ENCODE measurements at regions not wholly inside any gene's neighbourhood (a gene's known extent, or its start where the extent isn't known, plus 50 kb on each side); places are given as distances from the start of the nearest gene placed in this dataset.

DNA sequence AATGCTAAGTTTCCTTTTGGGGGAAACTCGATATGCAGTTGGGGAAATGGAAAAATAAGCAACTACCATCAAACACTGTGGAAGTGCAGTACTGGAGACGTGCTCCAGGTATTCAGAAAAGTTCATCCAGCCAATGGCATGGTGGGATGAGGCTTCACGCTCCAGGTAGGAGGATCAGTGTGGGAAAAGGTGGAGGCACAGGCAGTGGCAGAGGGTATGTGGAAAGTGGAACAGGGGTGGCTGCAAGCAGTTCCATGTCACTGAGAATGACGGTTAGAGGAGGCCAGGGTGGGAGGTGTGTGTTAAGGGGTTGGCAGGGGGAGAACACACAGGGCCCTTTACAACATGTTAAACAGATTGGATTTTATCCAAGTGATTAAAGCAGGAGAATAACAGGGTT is 105.1 kb upstream of the NCAM1 start:
- no peaks in the 10 kb centered on the region for H3K9me2 ChIP-seq (ENCODE audit: insufficient read depth)
- POLR2A ChIA-PET, result no interaction called here
- intact Hi-C loops (cut with micrococcal nuclease), result no loop called here
- H3K79me2 ChIP-seq (ENCODE audit: insufficient read depth, low read length), result no peaks in the 10 kb centered on the region
- DNase-seq (ENCODE audit: low read depth, low spot score) (no peak), ATAC-seq (no peak)
- H3K27me3 ChIP-seq (ENCODE audit: insufficient read depth, low read length), result peaks cover 18% of the 10 kb centered on the region; the same call in 1 of the 2 replicates
- no peak overlapping the region for H3K9ac ChIP-seq (ENCODE audit: low read length)
- RAD21 ChIA-PET (ENCODE audit: low non-redundant PET in 1 of 2, low total read pairs in 2 of 2, uncharacterized antibody in 2 of 2, unreplicated experiment in 2 of 2), result no interaction called here
- TF ChIP-seq FOSL1 (IDR thresholded peaks at IDR 0.05; ENCODE audit: low read depth) (no peak), SIN3A (IDR thresholded peaks at IDR 0.05; ENCODE audit: low read depth) (no peak), EZH2 (IDR thresholded peaks at IDR 0.05) (no peak), ZNF274 (IDR thresholded peaks at IDR 0.05; ENCODE audit: low read depth, low read length) (no peak), CBX3 (IDR thresholded peaks at IDR 0.05; ENCODE audit: low read depth) (no peak)
- TF ChIP-seq, protein P1, sequence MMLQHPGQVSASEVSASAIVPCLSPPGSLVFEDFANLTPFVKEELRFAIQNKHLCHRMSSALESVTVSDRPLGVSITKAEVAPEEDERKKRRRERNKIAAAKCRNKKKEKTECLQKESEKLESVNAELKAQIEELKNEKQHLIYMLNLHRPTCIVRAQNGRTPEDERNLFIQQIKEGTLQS (IDR thresholded peaks at IDR 0.05), result no peak
- TF ChIP-seq, protein P2, sequence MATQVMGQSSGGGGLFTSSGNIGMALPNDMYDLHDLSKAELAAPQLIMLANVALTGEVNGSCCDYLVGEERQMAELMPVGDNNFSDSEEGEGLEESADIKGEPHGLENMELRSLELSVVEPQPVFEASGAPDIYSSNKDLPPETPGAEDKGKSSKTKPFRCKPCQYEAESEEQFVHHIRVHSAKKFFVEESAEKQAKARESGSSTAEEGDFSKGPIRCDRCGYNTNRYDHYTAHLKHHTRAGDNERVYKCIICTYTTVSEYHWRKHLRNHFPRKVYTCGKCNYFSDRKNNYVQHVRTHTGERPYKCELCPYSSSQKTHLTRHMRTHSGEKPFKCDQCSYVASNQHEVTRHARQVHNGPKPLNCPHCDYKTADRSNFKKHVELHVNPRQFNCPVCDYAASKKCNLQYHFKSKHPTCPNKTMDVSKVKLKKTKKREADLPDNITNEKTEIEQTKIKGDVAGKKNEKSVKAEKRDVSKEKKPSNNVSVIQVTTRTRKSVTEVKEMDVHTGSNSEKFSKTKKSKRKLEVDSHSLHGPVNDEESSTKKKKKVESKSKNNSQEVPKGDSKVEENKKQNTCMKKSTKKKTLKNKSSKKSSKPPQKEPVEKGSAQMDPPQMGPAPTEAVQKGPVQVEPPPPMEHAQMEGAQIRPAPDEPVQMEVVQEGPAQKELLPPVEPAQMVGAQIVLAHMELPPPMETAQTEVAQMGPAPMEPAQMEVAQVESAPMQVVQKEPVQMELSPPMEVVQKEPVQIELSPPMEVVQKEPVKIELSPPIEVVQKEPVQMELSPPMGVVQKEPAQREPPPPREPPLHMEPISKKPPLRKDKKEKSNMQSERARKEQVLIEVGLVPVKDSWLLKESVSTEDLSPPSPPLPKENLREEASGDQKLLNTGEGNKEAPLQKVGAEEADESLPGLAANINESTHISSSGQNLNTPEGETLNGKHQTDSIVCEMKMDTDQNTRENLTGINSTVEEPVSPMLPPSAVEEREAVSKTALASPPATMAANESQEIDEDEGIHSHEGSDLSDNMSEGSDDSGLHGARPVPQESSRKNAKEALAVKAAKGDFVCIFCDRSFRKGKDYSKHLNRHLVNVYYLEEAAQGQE (IDR thresholded peaks at IDR 0.05; ENCODE audit: low read depth), result no peak
- no peak overlapping the region for H3K4me2 ChIP-seq (ENCODE audit: low read length)
- no peaks in the 10 kb centered on the region for H3K36me3 ChIP-seq (ENCODE audit: control insufficient read depth in 1 of 2, insufficient read depth in 2 of 2, low read length in 2 of 2)
- no peaks in the 10 kb centered on the region for H3K9me3 ChIP-seq (ENCODE audit: control insufficient read depth in 1 of 2, insufficient read depth in 1 of 2, low read depth in 1 of 2, low read length in 2 of 2)
- no peak overlapping the region for H3K27ac ChIP-seq (ENCODE audit: low read depth, low read length)
- no TSS peak for BruUV-seq (replicated peaks)
- CTCF ChIA-PET, result no interaction called here
- H4K20me1 ChIP-seq (ENCODE audit: insufficient read depth), result no peaks in the 10 kb centered on the region
- H3K4me1 ChIP-seq (ENCODE audit: control insufficient read depth in 1 of 2, insufficient read depth in 2 of 2, low read length in 2 of 2), result no peaks in the 10 kb centered on the region
- no peak overlapping the region for H2AFZ ChIP-seq (ENCODE audit: low read depth, low read length, poor library complexity, severe bottlenecking)
- no peak overlapping the region for H3K4me3 ChIP-seq (replicated peaks in 1 of 2; ENCODE audit: low read depth in 1 of 2, low read length in 2 of 2)

DNA sequence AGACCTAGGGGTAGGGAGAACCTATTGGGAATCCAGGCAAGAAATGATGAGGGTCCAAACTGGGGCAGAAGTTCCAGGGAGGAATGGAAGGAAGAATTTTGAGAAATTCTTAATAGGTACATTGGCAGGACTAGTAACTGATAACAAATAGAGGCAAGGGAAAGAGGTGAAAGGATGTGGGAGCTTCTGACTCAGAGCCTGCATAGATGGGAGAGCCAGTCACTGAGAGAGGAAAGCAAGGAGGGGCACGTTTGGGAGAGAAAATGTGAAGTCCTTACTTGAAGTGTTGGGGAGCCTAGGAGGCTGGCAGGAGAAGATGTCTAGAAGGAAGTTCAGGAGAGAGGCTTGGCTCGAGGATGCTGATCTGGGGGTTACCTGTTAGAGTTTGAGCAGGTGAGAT is 104.6 kb upstream of the NCAM1 start:
- Histone ChIP-seq H3K27me3 (ENCODE audit: insufficient read depth, low read length) (peaks cover 18% of the 10 kb centered on the region; the same call in 1 of the 2 replicates), H3K79me2 (ENCODE audit: insufficient read depth, low read length) (no peaks in the 10 kb centered on the region), H3K4me1 (ENCODE audit: control insufficient read depth in 1 of 2, insufficient read depth in 2 of 2, low read length in 2 of 2) (no peaks in the 10 kb centered on the region), H3K4me3 (replicated peaks in 1 of 2; ENCODE audit: low read depth in 1 of 2, low read length in 2 of 2) (no peak overlapping the region), H3K9me2 (ENCODE audit: insufficient read depth) (no peaks in the 10 kb centered on the region), H3K27ac (ENCODE audit: low read depth, low read length) (no peak overlapping the region), H3K4me2 (ENCODE audit: low read length) (no peak overlapping the region), H3K36me3 (ENCODE audit: control insufficient read depth in 1 of 2, insufficient read depth in 2 of 2, low read length in 2 of 2) (no peaks in the 10 kb centered on the region), H3K9ac (ENCODE audit: low read length) (no peak overlapping the region), H2AFZ (ENCODE audit: low read depth, low read length, poor library complexity, severe bottlenecking) (no peak overlapping the region), H3K9me3 (ENCODE audit: control insufficient read depth in 1 of 2, insufficient read depth in 1 of 2, low read depth in 1 of 2, low read length in 2 of 2) (no peaks in the 10 kb centered on the region), H4K20me1 (ENCODE audit: insufficient read depth) (no peaks in the 10 kb centered on the region)
- DNase-seq (ENCODE audit: low read depth, low spot score), result no peak
- RAD21 ChIA-PET (ENCODE audit: low non-redundant PET in 1 of 2, low total read pairs in 2 of 2, uncharacterized antibody in 2 of 2, unreplicated experiment in 2 of 2), result no interaction called here
- no TSS peak for BruUV-seq (replicated peaks)
- TF ChIP-seq EZH2phosphoT487 (IDR thresholded peaks at IDR 0.05; ENCODE audit: borderline replicate concordance) (no peak), SP1 (IDR thresholded peaks at IDR 0.05; ENCODE audit: low read depth) (no peak), ELF1 (IDR thresholded peaks at IDR 0.05; ENCODE audit: borderline replicate concordance, low read depth) (no peak)
- TF ChIP-seq, protein P3, sequence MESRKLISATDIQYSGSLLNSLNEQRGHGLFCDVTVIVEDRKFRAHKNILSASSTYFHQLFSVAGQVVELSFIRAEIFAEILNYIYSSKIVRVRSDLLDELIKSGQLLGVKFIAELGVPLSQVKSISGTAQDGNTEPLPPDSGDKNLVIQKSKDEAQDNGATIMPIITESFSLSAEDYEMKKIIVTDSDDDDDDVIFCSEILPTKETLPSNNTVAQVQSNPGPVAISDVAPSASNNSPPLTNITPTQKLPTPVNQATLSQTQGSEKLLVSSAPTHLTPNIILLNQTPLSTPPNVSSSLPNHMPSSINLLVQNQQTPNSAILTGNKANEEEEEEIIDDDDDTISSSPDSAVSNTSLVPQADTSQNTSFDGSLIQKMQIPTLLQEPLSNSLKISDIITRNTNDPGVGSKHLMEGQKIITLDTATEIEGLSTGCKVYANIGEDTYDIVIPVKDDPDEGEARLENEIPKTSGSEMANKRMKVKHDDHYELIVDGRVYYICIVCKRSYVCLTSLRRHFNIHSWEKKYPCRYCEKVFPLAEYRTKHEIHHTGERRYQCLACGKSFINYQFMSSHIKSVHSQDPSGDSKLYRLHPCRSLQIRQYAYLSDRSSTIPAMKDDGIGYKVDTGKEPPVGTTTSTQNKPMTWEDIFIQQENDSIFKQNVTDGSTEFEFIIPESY (IDR thresholded peaks at IDR 0.05; ENCODE audit: extremely low read depth, insufficient replicate concordance, low read length), result no peak
- POLR2A ChIA-PET, result no interaction called here
- ATAC-seq, result no peak
- intact Hi-C loops (cut with micrococcal nuclease), result no loop called here
- CTCF ChIA-PET, result no interaction called here

Data from HCT116 (cell line).